WTC11 (cell line): ENCODE measurements at regions not wholly inside any gene's neighbourhood (a gene's known extent, or its start where the extent isn't known, plus 50 kb on each side); places are given as distances from the start of the nearest gene placed in this dataset.

Experiments
- ATAC-seq: fragments of 200-7000 bp; cut with Tn5 transposase; 2 replicates; pipeline ENCODE4 v1.10.0; 2021; ENCODE audit warnings: mild to moderate bottlenecking, moderate library complexity
- CTCF ChIA-PET: fragments of 300-600 bp; sonication (Branson Sonifier 250); formaldehyde crosslinking; loops from one replicate; lab custom pipeline; 2021; ENCODE audit warnings: antibody characterized with exemption; lab: Charles Lee
- POLR2A ChIA-PET: fragments of 350-600 bp; sonication (Branson Sonifier 250); formaldehyde crosslinking; loops from one replicate; lab custom pipeline; 2021; ENCODE audit warnings: antibody characterized with exemption; lab: Charles Lee
- DNase-seq: peaks from one replicate; pipeline ENCODE4 v3.0.0; 2021; ENCODE audit warnings: low spot score
- H3K27ac Mint-ChIP-seq: 2 replicates; pipeline ENCODE4 v1.8.0; 2021; ENCODE audit warnings: mixed read lengths
- H3K27me3 Mint-ChIP-seq: 2 replicates; pipeline ENCODE4 v1.8.0; 2021; ENCODE audit warnings: low read depth, mild to moderate bottlenecking, moderate library complexity, mixed read lengths
- H3K36me3 Mint-ChIP-seq: 2 replicates; pipeline ENCODE4 v1.8.0; 2021; ENCODE audit warnings: mixed read lengths
- H3K4me1 Mint-ChIP-seq: 2 replicates; pipeline ENCODE4 v1.8.0; 2022; ENCODE audit warnings: mixed read lengths
- H3K4me3 Mint-ChIP-seq: 2 replicates; pipeline ENCODE4 v1.8.0; 2021; ENCODE audit warnings: mild to moderate bottlenecking, moderate library complexity, mixed read lengths
- H3K9me3 Mint-ChIP-seq: 2 replicates; pipeline ENCODE4 v1.8.0; 2021; ENCODE audit warnings: mixed read lengths
- CREB1 ChIP-seq: sonication (generic); formaldehyde crosslinking; IDR thresholded peaks from 2 replicates; pipeline ENCODE4 v1.8.0; 2023; ENCODE audit warnings: mild to moderate bottlenecking, missing genetic modification reagents
- GRHL2 ChIP-seq: fragments of 250-450 bp; sonication (Bioruptor Pico); IDR thresholded peaks from 2 replicates; pipeline ENCODE4 v1.8.0; 2022; ENCODE audit warnings: mild to moderate bottlenecking, moderate library complexity; ENCODE audit not compliant: insufficient replicate concordance, severe bottlenecking
- NR1H2 ChIP-seq: sonication (generic); formaldehyde crosslinking; IDR thresholded peaks from 2 replicates; pipeline ENCODE4 v1.9.0; 2021; ENCODE audit warnings: mild to moderate bottlenecking, moderate library complexity, missing genetic modification reagents
- NR2C2 ChIP-seq: sonication (generic); formaldehyde crosslinking; IDR thresholded peaks from 2 replicates; pipeline ENCODE4 v1.8.0; 2022; ENCODE audit warnings: mild to moderate bottlenecking, missing genetic modification reagents
- TEAD1 ChIP-seq: sonication (generic); formaldehyde crosslinking; IDR thresholded peaks from 2 replicates; pipeline ENCODE4 v1.8.0; 2022; ENCODE audit warnings: mild to moderate bottlenecking, missing genetic modification reagents
- TEAD4 ChIP-seq: sonication (generic); formaldehyde crosslinking; IDR thresholded peaks from 2 replicates; pipeline ENCODE4 v1.8.0; 2022; ENCODE audit warnings: mild to moderate bottlenecking, missing genetic modification reagents
- ZNF263 ChIP-seq: sonication (generic); formaldehyde crosslinking; IDR thresholded peaks from 2 replicates; pipeline ENCODE4 v1.8.1; 2022; ENCODE audit warnings: low read depth, mild to moderate bottlenecking, moderate library complexity, missing genetic modification reagents
- ZNF317 ChIP-seq: sonication (generic); formaldehyde crosslinking; IDR thresholded peaks from 2 replicates; pipeline ENCODE4 v1.8.1; 2023; ENCODE audit warnings: low read depth, mild to moderate bottlenecking, moderate library complexity, missing genetic modification reagents, borderline replicate concordance
- ZNF396 ChIP-seq: fragments of 250-450 bp; sonication (Bioruptor Pico); IDR thresholded peaks from 2 replicates; pipeline ENCODE4 v1.8.0; 2021; ENCODE audit warnings: mild to moderate bottlenecking, moderate library complexity, borderline replicate concordance
- ZNF423 ChIP-seq: fragments of 250-450 bp; sonication (Bioruptor Pico); IDR thresholded peaks from 2 replicates; pipeline ENCODE4 v2.1.2; 2022; ENCODE audit warnings: mild to moderate bottlenecking, moderate library complexity
- TF ChIP-seq, protein P1 (sequence below): sonication (generic); formaldehyde crosslinking; IDR thresholded peaks from 2 replicates; pipeline ENCODE4 v1.8.1; 2022; ENCODE audit warnings: low read depth, mild to moderate bottlenecking, moderate library complexity, missing genetic modification reagents, borderline replicate concordance
- TF ChIP-seq, protein P2 (sequence below): sonication (generic); formaldehyde crosslinking; IDR thresholded peaks from 2 replicates; pipeline ENCODE4 v1.8.1; 2022; ENCODE audit warnings: mild to moderate bottlenecking, moderate library complexity, missing genetic modification reagents
- TF ChIP-seq, protein P3 (sequence below): sonication (generic); formaldehyde crosslinking; IDR thresholded peaks from 2 replicates; pipeline ENCODE4 v1.8.1; 2023; ENCODE audit warnings: mild to moderate bottlenecking, missing genetic modification reagents, moderate library complexity
- TF ChIP-seq, protein P4 (sequence below): fragments of 250-450 bp; sonication (Bioruptor Pico); IDR thresholded peaks from 2 replicates; pipeline ENCODE4 v1.9.0; 2021; ENCODE audit warnings: mild to moderate bottlenecking, borderline replicate concordance
- TF ChIP-seq, protein P5 (sequence below): sonication (generic); formaldehyde crosslinking; IDR thresholded peaks from 2 replicates; pipeline ENCODE4 v1.8.1; 2022; ENCODE audit warnings: mild to moderate bottlenecking, missing genetic modification reagents, moderate library complexity, borderline replicate concordance

DNA sequence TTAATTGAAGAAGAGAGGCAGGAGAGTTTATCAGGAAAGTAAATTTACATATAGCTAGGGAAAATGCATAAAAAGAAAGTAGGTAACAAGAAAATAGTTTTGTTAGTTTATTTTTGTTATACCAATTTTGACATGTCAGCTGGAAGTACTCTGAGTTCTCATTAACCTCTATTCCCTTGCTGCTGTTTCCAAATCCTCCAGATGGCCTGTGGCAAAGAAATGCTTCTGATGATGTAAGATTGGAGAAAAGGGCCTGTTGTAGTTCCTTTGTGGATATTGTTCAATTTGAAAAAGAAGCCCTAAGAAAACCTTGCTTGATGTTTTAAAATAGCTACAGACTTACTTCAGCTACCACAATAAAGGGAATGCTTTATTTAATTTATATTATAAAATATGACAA, 192.9 kb upstream of the SLITRK3 start:
- Mint-ChIP-seq H3K27me3 (no peaks in the 10 kb centered on the region), H3K9me3 (peaks cover 5% of the 10 kb centered on the region), H3K36me3 (no peaks in the 10 kb centered on the region), H3K27ac (no peak overlapping the region), H3K4me3 (no peak overlapping the region), H3K4me1 (no peaks in the 10 kb centered on the region)
- ChIA-PET CTCF (no interaction called here), POLR2A (no interaction called here)
- DNase-seq (no peak), ATAC-seq (no peak)
- no peak for TF ChIP-seq ZNF317 (CRISPR knock-in tag)
- TF ChIP-seq, protein P1, sequence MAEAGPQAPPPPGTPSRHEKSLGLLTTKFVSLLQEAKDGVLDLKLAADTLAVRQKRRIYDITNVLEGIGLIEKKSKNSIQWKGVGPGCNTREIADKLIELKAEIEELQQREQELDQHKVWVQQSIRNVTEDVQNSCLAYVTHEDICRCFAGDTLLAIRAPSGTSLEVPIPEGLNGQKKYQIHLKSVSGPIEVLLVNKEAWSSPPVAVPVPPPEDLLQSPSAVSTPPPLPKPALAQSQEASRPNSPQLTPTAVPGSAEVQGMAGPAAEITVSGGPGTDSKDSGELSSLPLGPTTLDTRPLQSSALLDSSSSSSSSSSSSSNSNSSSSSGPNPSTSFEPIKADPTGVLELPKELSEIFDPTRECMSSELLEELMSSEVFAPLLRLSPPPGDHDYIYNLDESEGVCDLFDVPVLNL (CRISPR knock-in tag), result no peak
- TF ChIP-seq NR2C2, result no peak
- TF ChIP-seq, protein P2, sequence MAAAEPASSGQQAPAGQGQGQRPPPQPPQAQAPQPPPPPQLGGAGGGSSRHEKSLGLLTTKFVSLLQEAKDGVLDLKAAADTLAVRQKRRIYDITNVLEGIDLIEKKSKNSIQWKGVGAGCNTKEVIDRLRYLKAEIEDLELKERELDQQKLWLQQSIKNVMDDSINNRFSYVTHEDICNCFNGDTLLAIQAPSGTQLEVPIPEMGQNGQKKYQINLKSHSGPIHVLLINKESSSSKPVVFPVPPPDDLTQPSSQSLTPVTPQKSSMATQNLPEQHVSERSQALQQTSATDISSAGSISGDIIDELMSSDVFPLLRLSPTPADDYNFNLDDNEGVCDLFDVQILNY, result no peak
- TF ChIP-seq NR1H2, result no peak

DNA sequence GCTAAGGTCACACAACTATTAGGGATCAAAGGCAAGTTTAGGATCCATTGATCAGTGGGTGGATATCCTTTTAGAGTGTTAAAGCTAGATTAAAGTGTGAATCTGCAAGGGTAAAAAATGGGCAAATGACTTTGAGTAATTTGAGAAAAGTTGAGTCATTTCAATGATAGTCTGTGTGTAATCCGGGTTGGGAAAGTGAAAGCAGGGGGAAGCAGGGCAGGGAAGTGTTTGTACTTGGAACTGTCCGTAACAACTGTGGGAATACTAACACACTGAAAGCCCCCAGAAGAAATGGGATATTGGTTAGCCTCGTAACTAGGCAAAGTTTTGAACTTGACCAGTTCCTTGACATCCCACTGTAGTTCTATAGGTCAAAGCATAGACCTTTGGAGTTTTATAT, 187.2 kb upstream of the SLITRK3 start:
- H3K4me1 Mint-ChIP-seq, result no peaks in the 10 kb centered on the region
- TF ChIP-seq, protein P3, sequence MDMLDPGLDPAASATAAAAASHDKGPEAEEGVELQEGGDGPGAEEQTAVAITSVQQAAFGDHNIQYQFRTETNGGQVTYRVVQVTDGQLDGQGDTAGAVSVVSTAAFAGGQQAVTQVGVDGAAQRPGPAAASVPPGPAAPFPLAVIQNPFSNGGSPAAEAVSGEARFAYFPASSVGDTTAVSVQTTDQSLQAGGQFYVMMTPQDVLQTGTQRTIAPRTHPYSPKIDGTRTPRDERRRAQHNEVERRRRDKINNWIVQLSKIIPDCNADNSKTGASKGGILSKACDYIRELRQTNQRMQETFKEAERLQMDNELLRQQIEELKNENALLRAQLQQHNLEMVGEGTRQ (CRISPR knock-in tag), result no peak
- TF ChIP-seq ZNF396 (no peak), ZNF423 (no peak), GRHL2 (no peak), CREB1 (CRISPR knock-in tag) (no peak), TEAD4 (CRISPR knock-in tag) (no peak)
- TF ChIP-seq, protein P4, sequence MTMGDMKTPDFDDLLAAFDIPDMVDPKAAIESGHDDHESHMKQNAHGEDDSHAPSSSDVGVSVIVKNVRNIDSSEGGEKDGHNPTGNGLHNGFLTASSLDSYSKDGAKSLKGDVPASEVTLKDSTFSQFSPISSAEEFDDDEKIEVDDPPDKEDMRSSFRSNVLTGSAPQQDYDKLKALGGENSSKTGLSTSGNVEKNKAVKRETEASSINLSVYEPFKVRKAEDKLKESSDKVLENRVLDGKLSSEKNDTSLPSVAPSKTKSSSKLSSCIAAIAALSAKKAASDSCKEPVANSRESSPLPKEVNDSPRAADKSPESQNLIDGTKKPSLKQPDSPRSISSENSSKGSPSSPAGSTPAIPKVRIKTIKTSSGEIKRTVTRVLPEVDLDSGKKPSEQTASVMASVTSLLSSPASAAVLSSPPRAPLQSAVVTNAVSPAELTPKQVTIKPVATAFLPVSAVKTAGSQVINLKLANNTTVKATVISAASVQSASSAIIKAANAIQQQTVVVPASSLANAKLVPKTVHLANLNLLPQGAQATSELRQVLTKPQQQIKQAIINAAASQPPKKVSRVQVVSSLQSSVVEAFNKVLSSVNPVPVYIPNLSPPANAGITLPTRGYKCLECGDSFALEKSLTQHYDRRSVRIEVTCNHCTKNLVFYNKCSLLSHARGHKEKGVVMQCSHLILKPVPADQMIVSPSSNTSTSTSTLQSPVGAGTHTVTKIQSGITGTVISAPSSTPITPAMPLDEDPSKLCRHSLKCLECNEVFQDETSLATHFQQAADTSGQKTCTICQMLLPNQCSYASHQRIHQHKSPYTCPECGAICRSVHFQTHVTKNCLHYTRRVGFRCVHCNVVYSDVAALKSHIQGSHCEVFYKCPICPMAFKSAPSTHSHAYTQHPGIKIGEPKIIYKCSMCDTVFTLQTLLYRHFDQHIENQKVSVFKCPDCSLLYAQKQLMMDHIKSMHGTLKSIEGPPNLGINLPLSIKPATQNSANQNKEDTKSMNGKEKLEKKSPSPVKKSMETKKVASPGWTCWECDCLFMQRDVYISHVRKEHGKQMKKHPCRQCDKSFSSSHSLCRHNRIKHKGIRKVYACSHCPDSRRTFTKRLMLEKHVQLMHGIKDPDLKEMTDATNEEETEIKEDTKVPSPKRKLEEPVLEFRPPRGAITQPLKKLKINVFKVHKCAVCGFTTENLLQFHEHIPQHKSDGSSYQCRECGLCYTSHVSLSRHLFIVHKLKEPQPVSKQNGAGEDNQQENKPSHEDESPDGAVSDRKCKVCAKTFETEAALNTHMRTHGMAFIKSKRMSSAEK (CRISPR knock-in tag), result no peak
- TF ChIP-seq, protein P5, sequence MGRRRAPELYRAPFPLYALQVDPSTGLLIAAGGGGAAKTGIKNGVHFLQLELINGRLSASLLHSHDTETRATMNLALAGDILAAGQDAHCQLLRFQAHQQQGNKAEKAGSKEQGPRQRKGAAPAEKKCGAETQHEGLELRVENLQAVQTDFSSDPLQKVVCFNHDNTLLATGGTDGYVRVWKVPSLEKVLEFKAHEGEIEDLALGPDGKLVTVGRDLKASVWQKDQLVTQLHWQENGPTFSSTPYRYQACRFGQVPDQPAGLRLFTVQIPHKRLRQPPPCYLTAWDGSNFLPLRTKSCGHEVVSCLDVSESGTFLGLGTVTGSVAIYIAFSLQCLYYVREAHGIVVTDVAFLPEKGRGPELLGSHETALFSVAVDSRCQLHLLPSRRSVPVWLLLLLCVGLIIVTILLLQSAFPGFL, result no peak
- TF ChIP-seq, all 79 proteins: peak for 0
- H3K27ac Mint-ChIP-seq, result no peak overlapping the region
- ChIA-PET POLR2A (no interaction called here), CTCF (no interaction called here)
- ATAC-seq (no peak), DNase-seq (no peak)
- H3K9me3 Mint-ChIP-seq, result peaks cover 13% of the 10 kb centered on the region
- H3K4me3 Mint-ChIP-seq, result no peak overlapping the region
- H3K27me3 Mint-ChIP-seq, result no peaks in the 10 kb centered on the region
- H3K36me3 Mint-ChIP-seq, result no peaks in the 10 kb centered on the region

DNA sequence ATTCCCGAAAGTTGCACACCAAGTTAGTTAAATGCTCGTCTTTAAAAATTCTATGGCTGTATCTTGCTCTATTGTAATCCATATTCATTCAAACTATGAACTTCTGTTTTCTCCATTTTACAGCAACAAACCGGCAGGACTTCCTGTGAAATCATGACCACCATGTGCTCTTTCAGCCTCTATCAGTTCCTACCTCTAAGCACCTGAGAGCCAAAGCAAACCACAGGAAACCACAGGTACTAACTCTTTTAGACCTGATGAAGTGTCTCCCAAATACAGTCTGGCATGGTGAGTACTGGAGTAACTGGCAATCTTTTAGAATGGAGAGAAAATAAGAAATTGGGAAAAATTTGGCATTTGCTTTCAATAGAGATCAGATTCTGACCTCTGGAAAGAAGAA, 186.5 kb upstream of the SLITRK3 start:
- ATAC-seq (no peak; the same call in 1 of the 2 replicates), DNase-seq (no peak)
- H3K27me3 Mint-ChIP-seq, result no peaks in the 10 kb centered on the region
- TF ChIP-seq ZNF263 (no peak), TEAD1 (CRISPR knock-in tag) (no peak)
- TF ChIP-seq, all 79 proteins: peak for 0
- Mint-ChIP-seq H3K4me3 (no peak overlapping the region), H3K9me3 (peaks cover 8% of the 10 kb centered on the region; the same call in 1 of the 2 replicates), H3K27ac (no peak overlapping the region), H3K36me3 (no peaks in the 10 kb centered on the region), H3K4me1 (no peaks in the 10 kb centered on the region)
- POLR2A ChIA-PET, result no interaction called here
- CTCF ChIA-PET, result no interaction called here
